ENCODE measurements at regions not wholly inside any gene's neighbourhood (a gene's known extent, or its start where the extent isn't known, plus 50 kb on each side); places are given as distances from the start of the nearest gene placed in this dataset.

DNA sequence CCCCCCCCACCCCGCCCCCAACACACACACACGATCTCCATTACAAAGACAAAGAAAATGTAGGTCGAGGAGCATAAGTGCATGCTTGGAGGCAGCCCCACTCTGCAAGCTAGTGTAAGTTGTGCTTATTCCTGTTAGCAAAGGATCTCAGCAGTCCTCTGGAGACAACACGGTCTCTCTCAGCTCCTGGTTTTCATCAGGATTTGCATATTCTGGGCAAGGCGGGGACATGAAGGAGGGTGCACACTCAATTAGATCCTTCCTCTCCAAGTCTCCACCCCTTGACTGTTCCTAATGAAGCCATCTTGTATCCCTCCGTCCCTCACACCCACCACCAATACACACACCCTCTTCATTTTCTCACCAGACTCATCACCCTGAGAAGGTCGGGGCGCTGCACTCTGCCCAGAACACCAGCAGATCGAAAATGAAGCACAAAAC lies 63.8 kb downstream of the MRPL46 start:
- TF ChIP-seq, protein P1, sequence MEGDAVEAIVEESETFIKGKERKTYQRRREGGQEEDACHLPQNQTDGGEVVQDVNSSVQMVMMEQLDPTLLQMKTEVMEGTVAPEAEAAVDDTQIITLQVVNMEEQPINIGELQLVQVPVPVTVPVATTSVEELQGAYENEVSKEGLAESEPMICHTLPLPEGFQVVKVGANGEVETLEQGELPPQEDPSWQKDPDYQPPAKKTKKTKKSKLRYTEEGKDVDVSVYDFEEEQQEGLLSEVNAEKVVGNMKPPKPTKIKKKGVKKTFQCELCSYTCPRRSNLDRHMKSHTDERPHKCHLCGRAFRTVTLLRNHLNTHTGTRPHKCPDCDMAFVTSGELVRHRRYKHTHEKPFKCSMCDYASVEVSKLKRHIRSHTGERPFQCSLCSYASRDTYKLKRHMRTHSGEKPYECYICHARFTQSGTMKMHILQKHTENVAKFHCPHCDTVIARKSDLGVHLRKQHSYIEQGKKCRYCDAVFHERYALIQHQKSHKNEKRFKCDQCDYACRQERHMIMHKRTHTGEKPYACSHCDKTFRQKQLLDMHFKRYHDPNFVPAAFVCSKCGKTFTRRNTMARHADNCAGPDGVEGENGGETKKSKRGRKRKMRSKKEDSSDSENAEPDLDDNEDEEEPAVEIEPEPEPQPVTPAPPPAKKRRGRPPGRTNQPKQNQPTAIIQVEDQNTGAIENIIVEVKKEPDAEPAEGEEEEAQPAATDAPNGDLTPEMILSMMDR (IDR thresholded peaks at IDR 0.05): no peak
- no peak for ATAC-seq
- Histone ChIP-seq H3K9me3 (no peaks in the 10 kb centered on the region), H3K4me3 (no peak overlapping the region), H3K36me3 (ENCODE audit: low read depth) (no peaks in the 10 kb centered on the region), H3K4me1 (ENCODE audit: low read depth) (no peaks in the 10 kb centered on the region)
- DNase-seq: no peak
- intact Hi-C loops (cut with DNase I, micrococcal nuclease): no loop called here

- intact Hi-C loops (cut with DNase I, micrococcal nuclease): no loop called here
- H3K4me1 ChIP-seq (ENCODE audit: low read depth): no peaks in the 10 kb centered on the region
- no peaks in the 10 kb centered on the region for H3K9me3 ChIP-seq
- no peak overlapping the region for H3K4me3 ChIP-seq
- no peaks in the 10 kb centered on the region for H3K36me3 ChIP-seq (ENCODE audit: low read depth)
- ATAC-seq (peak; percentile 50), DNase-seq (peak in 2 of 3 donors; percentile 16 to 28)
- TF ChIP-seq, protein P1 (IDR thresholded peaks at IDR 0.05): no peak
Measured at GRCh38 chr15:88401996-88402656, 65.1 kb downstream of the MRPL46 start.

DNA sequence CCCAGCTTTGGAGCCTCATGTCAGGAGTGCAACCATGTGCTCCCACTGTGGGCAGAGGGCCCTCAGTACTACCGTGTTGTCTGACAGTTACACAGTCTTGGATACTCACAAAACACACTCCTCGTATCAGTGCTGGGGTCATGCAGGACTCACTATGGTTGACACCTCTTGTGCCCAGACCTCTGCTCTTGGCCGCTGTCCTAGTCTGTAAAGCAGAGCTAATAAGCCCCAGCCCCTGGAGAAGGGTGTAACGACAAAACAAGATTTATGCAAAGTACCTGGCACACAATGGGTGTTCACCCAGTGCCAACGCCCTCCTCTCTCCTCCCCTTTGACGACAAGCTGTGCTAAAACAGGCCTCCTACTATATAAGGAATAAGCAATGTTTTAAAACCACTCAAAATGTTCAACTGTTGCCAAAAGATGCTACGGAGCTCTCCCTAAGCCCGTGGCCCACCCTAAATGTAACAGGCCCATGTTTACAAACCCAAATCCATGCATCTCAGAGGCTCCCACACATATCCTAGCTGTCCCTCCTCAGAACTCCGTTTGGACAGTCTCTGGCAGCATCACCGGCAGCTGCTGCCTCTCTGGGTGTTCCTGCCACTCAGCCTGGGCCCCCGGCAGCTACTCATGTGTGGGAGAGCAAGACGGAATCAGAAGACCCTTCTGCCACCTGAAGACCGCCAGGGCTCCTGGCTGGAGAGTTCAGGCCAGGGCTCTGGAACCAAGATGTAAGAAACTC lies 65.8 kb downstream of the MRPL46 start:
- Histone ChIP-seq H3K9me3 (no peaks in the 10 kb centered on the region), H3K36me3 (ENCODE audit: low read depth) (no peaks in the 10 kb centered on the region), H3K4me3 (no peak overlapping the region), H3K4me1 (ENCODE audit: low read depth) (no peaks in the 10 kb centered on the region)
- TF ChIP-seq, protein P1 (IDR thresholded peaks at IDR 0.05): no peak
- intact Hi-C loops (cut with DNase I, micrococcal nuclease): no loop called here
- DNase-seq (peak in 1 of 3 donors; percentile 6), ATAC-seq (peak; percentile 49)

- no peak for DNase-seq
- TF ChIP-seq, protein P1 (IDR thresholded peaks at IDR 0.05): no peak
- no peak for ATAC-seq
Measured at GRCh38 chr15:88400591-88401250, 66.5 kb downstream of the MRPL46 start.

GRCh38 chr15:88400084-88400483 lies 67.1 kb downstream of the MRPL46 start:
- DNase-seq (no peak), ATAC-seq (no peak)
- H3K4me1 ChIP-seq (ENCODE audit: low read depth): no peaks in the 10 kb centered on the region
- no peaks in the 10 kb centered on the region for H3K9me3 ChIP-seq
- intact Hi-C loops (cut with DNase I, micrococcal nuclease): no loop called here
- H3K36me3 ChIP-seq (ENCODE audit: low read depth): no peaks in the 10 kb centered on the region
- TF ChIP-seq, protein P1 (IDR thresholded peaks at IDR 0.05): no peak
- H3K4me3 ChIP-seq: no peak overlapping the region

More at GRCh38 chr15:88400591-88401250, 66.5 kb downstream of the MRPL46 start:
- H3K4me3 ChIP-seq: no peak overlapping the region
- H3K36me3 ChIP-seq (ENCODE audit: low read depth): no peaks in the 10 kb centered on the region
- intact Hi-C loops (cut with DNase I, micrococcal nuclease): no loop called here
- no peaks in the 10 kb centered on the region for H3K9me3 ChIP-seq
- no peaks in the 10 kb centered on the region for H3K4me1 ChIP-seq (ENCODE audit: low read depth)

All from mucosa of descending colon (tissue), 3 donors.